ENCODE measurements at regions not wholly inside any gene's neighbourhood (a gene's known extent, or its start where the extent isn't known, plus 50 kb on each side); places are given as distances from the start of the nearest gene placed in this dataset.
"Not testable (repeated sequence)": the region's sequence is repeated elsewhere in the genome, so short reads cannot be mapped to it uniquely, and the experiment has no call there.

DNA sequence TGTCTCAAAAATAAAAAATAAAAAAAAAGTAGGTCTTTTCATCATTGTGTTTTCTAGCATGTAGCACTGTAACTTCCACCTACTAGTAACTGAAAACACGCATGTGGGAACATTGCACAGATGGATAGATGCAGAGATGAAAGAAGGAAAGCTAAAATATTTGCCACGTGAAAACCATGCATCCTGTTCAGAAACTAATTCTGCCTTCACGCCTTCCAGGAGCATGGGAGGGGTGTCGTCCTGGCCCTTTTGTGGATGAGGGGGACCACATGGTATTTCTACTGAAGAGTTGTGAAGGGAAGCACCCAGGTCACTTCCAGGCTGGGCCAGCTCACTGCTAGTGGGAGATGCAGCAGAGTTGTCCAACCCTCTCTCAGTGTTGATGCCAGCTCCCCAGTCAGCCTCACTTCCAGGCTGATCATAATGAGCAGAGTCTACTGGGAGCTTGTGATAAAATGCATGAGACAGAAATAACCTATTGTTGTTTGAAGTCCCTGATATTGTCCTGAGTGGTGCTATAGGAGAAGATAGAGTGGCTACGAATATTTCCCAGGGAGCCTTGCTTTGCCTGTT, 287.1 kb upstream of the CELF2 start:
- no peak for DNase-seq

DNA sequence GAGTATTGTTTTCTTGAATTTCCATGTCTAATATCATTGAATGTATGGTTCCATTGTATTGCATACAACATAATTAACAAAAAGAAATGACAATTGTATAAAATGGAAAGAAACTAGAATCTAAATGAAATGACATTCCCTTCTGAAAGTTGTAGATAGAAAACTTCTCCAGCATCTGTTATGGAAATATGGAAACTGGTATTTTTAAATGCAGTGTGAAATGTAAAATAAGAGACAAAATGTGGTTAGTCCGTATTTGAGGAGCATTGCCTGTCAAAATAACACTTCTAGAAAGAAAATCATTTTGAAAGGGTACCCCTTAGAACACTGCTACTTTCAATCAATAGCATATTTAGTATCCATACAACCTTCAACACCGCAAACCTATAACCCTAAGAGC, 286.3 kb upstream of the CELF2 start:
- no peak for DNase-seq

DNA sequence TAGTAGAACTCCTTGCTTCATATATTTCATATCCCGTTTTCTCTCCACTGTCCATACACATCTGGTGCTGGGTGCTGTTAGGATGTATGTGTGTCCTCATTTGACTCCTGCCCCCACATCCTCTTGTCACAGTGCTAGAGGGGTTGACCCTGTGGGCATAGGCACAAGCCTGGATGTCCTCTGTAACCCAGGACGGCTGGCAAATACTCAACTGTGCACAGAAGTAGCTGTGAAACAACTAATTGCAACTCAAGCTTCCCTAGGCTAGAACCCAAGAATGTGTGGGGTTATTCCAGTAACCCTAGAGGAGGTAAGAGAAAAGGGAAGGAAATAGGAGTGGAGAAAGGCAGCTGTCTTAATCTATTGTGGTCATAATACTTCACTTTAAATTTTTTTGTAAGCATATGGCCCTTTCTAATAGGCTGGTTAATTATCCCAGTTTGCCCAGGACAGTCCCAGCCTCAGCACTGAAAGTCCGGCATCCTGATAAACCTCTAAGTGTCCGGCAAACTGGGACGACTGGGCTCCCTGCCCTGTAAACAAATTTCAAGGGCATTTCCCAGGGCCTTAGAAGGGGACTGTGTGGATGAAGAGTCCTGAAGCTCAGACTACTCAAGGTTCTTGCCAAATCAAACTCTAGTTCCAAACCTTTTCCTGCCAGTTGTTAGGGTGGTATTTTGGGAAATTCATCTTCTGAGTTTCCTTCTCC, 283.2 kb upstream of the CELF2 start:
- DNase-seq = no peak

DNA sequence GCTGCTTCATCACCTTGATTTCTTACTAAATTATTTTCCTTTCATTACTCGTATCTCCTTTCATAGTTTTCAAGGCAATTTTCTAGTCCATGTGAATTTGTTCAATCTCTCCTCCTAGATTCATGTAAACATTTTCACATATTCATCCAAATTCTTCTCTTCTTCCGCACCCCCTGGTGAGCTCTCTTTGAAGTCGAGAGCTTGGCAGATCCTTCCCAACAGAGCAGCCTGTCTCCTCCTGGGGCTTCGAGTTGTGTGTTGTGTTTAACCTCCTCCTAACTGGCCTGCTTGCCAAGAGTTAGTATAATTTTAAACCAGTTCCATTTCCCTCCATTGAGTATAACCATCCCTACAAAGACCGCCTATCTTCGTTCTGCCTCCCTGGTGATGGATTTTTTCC, 272.4 kb upstream of the CELF2 start:
- no peak for DNase-seq

DNA sequence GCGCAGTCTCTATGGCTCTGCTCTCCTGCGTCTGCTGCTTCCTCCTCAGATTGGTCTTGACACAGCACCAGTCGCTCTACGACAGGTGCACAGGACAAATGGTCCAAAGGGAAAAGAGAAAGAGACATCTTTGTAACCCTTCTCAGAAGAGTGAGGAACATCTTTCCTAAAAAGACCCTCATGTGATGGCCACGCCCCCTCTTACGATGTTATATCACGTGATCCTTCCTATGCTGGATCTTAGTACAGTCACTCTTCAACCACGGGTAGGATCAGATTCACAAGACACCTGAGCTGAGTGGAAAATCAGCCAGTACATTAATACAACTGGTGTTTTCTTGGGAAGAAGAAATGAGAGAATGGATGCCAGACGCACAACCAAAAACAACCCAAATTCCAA, 262.2 kb upstream of the CELF2 start:
- no peak for DNase-seq

DNA sequence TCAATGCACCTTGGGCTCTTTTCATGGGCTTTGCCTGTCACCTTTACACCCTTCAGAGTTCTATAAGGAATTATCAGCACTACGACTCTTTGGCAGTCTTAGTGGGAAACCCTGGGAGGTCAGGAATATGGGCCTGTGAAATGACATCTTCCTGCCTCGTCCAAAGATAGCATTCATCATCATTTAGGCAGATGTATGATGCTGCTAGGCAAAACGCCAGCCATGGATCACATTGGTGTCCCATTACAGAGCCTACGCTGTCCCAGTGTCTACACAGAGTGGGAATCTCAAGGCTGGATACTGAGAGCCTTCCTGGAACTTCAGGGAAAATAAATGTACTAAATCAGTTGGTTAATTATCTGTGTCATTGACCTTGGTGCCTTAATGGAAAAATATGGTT, 259.4 kb upstream of the CELF2 start:
- no peak for DNase-seq

DNA sequence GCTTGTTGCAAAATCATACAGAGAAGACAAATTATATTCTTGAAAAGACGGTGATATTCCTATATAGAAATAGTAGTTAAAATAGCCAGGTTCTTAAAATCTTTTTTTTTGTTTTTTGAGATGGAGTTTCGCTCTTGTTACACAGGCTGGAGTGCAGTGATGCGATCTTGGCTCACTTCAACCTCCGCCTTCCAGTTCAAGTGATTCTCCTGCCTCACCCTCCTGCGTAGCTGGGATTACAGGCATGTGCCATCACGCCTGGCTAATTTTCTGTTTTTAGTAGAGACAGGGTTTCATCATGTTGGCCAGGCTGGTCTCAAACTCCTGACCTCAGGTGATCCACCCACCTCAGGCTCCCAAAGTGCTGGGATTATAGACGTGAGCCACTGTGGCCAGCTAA, 257.9 kb upstream of the CELF2 start:
- DNase-seq = not testable (repeated sequence)

DNA sequence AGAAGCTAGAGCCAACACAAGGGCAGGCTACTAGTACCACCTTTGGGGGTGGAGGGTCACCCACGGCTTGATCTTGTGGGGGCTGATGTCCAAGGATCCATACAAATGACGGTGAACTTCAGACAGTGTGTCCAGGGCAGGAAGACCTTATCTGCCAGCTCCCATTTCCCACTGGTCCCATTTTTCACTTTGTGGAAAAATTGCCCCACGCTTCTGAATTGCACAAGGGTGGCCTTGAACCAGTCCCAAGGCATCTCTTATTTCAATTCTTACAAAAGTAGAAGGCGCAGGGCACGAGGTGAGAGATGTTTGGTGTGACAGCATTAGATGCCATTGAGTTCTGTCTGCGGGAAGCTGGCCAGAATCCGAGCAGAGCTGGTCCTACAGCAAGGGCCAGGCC, 252.7 kb upstream of the CELF2 start:
- DNase-seq = no peak

DNA sequence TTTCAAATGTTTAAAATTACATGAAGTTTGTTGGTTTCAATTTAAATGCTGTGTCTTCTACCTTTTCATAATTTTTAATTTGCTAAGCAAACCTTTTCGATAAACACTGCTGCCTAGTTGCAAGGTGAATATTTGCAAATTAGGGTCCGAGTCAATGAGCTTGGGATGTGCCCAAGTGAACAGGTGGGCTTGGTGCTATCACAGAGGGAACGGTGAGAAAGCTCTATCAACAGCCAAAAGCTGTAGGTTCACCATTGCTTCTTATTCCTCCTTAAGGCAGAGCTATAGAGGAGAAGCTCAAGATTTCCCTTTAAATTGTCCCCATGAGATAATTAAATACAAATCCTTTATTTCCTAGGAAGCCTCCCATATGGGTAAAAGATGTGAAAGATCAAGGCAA, 245.3 kb upstream of the CELF2 start:
- no peak for DNase-seq

DNA sequence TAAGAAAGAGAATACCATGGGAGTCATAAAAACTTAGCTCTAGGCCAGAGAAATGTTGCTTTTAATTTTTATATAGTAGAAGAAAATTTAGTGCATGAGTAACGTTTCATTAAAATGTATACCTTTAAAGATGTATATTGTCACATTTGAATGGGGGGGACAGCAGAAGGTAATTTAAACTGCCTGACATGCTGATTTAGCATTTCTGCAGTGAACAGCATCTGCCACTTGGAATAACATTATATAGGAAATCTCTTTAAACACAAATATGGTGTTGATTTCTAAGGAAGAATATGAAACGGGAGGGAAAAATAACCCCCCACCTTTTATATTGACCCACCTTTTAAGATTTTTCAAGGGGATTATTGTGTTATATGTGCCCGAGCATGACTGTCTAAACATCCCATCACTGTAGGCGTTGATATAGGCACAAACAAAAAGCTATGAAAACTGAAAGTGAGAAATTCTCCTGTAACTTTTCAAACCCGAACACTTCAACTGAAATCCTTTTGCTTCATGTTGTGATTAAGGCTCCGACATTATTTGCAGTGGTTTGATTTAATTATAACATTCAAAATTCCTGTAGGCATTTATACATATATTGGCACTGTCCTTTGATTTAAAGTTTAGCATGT, 244.7 kb upstream of the CELF2 start:
- no peak for DNase-seq

DNA sequence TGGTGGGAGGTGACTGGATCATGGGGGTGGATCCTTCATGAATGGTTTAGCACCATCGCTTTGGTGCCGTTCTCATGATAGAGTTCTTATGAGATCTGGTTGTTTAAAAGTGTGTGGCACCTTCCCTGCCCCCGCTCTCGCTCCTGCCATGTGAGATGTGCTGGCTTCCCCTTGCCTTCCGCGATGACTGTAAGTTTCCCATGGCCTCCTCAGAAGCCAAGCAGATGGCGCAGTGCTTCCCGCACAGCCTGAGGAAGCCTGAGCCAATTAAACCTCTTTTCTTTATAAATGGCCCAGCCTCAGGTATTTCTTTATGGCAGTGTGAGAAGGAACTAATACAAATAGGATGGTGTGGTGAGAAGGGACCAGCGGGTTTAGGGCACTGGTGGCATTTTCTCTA, 243.3 kb upstream of the CELF2 start:
- no peak for DNase-seq

DNA sequence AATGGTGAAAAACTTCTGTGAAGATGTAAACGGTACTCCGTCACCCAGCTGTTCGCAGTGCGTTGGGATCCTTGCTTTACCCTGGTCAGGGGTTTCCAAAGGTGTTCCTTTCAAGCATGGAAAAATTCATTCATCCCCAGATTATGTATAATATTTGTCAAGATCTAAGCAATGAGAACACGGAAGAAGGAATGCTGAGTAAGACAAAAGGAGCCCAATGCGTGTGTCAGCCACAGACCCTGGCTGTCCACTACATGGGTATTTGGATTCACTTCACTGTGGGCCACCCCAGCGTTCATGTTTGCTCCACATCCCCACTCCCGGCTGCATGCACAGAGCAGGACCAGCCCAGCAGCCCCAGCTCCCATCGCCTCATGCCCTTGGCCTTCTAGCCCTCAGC, 241.3 kb upstream of the CELF2 start:
- no peak for DNase-seq

DNA sequence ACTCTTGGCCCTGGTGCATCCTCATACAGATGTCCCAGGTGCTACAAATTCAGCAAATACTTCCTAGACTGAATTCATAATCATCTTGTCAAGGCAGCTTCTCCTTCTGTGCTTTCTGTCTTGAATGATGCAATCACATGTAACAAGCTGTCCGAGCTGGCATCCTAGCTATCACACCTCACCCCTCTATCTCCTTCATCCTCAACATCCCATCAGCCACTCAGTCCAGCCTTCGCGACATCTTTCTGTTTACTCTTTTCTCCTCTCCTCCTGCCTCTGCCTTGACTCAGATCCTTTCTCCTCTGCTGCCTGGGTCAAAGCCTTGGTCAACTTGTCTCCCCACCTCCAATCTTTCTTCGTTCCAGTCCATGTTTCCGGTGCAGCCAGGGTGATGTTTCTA, 240.4 kb upstream of the CELF2 start:
- no peak for DNase-seq

DNA sequence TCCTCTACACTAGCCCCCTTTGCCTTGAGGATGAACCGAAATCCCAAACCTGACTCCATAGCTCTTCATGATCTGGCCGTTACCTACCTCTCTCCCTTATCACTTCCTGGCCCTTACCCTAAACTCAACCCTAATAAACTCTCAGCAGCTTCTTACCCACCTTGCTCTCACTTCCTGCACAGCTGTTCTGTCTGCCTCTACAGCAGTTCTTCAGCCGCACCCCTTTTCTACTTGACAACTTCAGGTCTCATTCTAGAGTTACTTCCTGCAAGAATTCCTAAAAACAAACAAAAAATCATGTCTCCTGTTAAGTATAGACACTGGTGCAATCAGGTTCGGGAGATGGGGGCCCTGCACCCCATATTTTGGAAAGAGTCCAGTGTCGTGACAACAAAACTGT, 239.9 kb upstream of the CELF2 start:
- DNase-seq = no peak

DNA sequence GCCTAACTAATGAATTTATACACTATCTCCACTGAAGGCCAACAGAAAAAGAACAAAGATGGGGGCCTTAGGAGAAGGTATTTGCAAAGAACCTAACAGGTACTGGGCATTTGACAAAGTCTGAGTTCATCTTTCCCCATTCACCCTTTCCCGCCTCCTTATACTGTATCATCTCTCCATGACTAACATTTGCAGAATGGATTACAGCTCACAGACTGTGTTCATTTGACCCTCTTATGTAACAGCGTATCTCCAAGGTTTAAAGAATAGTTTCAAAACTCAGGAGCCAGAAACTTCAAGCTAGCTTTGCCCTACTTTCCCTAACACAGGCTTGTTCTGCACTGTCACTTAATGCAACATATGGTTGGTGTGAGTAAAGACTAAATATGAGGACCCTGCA, 238.7 kb upstream of the CELF2 start:
- DNase-seq = no peak

DNA sequence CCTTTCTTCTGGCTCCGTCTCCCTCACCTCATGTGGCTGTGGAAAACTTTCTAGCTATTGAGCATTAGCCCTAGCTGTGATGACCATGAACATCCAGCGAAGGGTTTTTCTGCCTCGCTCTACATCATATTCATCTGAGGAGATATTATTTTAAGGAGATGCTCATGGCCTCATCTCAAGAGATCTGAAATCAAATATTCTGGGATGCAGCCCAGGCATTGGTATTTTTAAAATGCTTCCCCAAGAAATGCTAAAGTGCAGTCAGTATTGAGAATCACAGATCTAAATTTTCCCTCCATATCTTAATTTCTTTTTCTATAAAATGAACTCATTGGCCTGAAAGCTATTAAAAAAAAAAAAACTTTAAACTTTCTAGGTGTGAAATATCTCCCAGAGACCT, 238.2 kb upstream of the CELF2 start:
- no peak for DNase-seq

DNA sequence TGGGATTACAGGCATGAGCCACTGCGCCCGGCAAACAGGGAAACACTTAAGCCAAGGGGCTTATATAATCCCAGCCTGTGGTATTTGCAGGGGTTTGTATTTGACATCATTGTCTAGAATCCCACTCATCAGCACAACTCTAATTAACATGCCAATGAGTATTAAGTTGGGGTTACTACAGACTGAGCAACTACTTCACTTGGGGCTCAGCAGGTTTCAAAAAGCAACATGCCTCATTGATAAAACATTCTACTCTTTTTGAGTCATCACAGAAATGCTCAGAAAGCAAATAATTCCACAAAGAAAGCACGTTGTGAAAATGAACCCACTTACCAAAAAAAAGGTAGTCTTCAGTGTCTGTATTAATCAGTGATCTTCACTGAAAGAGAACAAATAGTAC, 236.9 kb upstream of the CELF2 start:
- no peak for DNase-seq

DNA sequence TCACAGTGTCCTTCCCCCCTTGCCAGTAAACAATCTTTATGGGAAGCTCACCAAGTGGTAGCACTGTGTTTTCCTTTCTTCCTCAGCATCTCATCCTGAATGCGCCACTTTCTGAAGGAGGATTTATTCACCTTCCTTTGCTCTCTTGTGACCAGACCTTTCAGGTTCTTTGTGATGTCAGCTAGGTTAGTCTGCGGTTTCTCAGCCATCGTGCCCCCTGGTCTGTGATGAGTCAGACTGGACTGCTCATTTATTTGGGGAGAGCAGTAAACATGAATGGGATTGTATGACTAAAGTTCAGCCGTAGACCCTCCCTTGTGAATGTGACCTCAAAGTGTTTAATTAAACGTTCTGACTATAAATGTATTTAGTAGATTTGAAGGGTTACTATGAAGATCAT, 235.1 kb upstream of the CELF2 start:
- DNase-seq = no peak

DNA sequence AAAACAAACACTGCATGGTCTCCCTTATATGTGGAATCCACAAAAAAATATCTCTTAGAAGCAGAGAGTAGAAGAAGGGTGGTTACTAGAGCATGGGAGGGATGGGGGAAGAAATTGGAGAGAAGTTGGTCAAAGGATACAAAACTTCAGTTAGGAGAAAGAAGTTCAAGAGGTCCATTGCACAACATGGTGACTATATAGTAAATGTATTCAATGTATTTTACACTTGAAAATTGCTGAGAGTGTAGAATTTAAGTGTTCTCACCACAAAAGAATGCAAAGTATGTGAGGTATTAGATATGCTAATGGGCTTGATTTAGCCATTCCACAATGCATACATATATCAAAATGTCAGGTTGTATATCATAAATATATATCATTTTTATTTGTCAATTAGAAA, 232.0 kb upstream of the CELF2 start:
- no peak for DNase-seq

DNA sequence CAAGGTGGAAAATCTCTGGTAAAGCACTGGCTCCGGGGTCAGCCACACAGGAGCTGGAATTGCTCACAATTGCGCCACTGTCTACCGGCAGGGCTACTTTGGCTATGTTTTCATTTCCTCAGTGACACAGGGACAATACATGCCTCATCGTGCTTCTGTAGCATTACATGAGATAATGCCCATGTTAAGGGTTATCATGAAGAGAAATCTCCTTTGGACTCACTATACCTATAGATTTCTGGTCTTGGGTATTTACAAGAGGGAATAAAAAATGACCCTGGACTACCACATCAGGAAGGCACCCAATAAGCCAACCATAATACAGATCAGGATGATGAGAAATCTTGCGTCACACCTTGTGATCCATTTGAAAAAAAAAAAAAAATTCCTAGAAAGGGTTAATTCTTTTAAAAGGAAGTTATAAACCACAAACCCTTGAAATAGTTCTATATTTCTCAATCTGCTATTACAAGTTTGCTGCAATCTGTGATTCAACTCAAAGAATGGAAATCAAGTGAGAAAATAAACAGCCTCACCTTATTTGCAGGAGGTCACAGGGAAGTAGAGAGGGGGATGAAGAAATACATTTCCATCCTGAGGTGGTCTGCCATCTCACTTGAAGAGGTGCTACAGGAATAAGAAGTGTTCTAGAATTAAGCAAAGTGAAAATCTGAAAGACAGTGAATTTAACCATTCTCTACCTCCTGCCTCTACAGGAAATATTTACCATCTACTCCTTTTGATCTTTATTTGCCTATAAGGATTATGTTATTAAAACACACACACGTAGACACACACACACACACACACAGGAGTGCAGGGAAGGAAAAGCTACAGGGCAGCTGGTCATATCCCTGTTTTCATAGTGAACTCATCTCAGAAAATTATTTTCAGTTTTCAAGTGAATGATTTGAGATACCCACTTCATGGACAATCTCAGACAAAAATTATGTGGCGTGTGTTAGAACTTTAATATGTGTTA, 231.3 kb upstream of the CELF2 start:
- no peak for DNase-seq

DNA sequence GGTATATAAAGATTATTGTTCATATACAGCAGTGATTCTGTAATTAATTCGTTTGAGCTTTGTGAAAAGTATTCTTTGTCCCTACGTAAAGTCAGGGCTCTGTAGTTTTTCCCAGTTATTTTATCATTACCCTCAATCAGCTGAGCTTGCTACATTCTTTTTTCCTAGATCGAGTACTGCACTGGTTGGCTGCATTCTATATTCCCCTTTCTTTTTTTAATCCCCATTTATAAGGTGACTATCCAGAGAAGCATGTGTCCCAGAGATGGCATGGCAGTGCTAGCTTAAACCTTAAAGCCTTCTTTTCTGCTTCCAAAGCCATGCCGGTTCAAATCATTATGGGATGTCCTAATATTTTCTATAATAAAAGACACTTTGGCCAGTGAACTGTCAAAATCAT, 230.1 kb upstream of the CELF2 start:
- no peak for DNase-seq

DNA sequence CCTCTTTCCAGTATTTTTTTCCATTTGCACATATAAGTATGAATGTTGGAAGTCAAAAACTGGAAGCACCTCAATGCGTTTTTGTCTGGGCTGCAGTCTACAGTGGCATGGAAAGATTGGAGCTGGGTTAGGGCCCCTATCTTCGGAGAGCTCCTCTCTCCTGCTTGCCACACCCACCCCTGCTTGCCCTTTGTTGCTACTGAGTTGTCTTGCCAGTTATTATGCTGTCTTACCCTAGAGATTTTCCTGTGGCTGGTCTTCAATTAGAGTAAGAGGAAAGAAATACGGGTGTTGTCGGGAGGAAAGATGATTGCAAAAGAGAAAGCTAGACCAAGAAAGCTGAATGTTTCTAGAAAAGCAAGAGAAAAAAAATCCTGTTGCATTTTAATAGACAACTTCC, 228.9 kb upstream of the CELF2 start:
- no peak for DNase-seq

DNA sequence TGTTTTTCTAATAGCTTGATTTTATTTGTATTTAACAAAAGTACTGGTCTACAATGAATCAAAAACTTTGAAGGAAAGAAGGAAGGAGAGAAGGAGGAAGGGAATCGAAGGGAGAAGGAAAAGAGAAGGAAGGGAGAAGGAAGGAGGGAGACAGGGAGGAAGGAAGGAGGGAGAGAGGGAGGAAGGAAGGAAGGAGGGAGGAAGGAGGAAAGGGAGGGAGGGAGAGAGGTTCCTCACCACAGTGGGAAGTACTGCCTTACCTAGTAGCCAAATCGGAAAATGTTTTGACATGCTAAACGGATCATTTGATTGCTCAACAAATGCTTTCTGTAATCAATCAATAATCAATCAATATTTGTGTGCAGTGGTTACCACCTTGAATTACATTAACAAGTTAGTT, 225.8 kb upstream of the CELF2 start:
- no peak for DNase-seq

DNA sequence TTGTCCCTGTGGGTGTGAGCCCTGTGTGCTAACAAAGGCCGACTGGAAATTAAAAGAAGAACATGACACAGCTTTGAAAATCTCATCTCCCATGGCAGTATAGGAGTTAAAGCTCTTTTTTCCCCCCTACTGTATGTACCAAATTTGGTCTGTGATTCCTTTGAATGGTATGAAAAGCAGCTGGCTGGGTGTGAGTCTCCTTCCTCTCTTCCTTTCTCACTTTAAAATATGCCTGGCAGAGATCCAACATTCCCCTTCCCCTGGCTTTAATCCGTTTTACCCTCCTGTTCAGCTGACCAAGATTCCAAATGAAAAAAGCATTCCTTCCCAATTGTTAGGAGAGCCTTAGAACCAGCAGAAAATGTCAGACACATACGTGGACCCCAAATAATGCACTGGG, 225.0 kb upstream of the CELF2 start:
- DNase-seq = no peak

Measured in CD4-positive, alpha-beta T cell treated with Interleukin-12 subunit alpha and Interleukin-12 subunit beta, for 1 hour (primary cell).